Sigmoid colon (tissue), 6 donors: ENCODE measurements at regions not wholly inside any gene's neighbourhood (a gene's known extent, or its start where the extent isn't known, plus 50 kb on each side); places are given as distances from the start of the nearest gene placed in this dataset.

Experiments
- DNase-seq: peaks from one replicate; pipeline ENCODE4 v3.0.0-alpha.2; 2019
- H3K27ac ChIP-seq, 4 donors: fragments of 200-600 bp; sonication (generic); one replicate each; pipeline ENCODE4 v1.5.1; 2016 to 2019; ENCODE audit warnings: mild to moderate bottlenecking in 1 of 4
- H3K27me3 ChIP-seq, 3 donors: fragments of 200-600 bp; sonication (generic); one replicate each; pipeline ENCODE4 v1.5.1; 2019; ENCODE audit warnings: mild to moderate bottlenecking in 1 of 3
- H3K36me3 ChIP-seq, 4 donors: fragments of 200-600 bp; sonication (generic); one replicate each; pipeline ENCODE4 v1.5.1; 2016 to 2019
- H3K4me1 ChIP-seq, 4 donors: fragments of 200-600 bp; sonication (generic); one replicate each; pipeline ENCODE4 v1.5.1; 2017 to 2019
- H3K4me3 ChIP-seq, 4 donors: fragments of 200-600 bp; sonication (generic); one replicate each; pipeline ENCODE4 v1.5.1; 2017 to 2019; ENCODE audit warnings: mild to moderate bottlenecking in 2 of 4, moderate library complexity in 1 of 4
- H3K9me3 ChIP-seq, 4 donors: fragments of 200-600 bp in 3 of 4; sonication (generic) in 3 of 4; one replicate each; pipeline versions ENCODE4 v1.5.1 to v1.6.1; 2013 to 2019
- CTCF ChIP-seq, 4 experiments: fragments of 450-650 bp in 3 of 4; fragments of 200-600 bp in 1 of 4; IDR thresholded peaks; one replicate each; pipeline ENCODE4 v1.5.1; 2016 to 2019; ENCODE audit warnings: antibody characterized with exemption in 4 of 4, mild to moderate bottlenecking in 3 of 4, moderate library complexity in 2 of 4
- EP300 ChIP-seq, 4 donors: sonication (generic); formaldehyde crosslinking; IDR thresholded peaks; one replicate each; pipeline ENCODE4 v1.6.1; 2017; ENCODE audit warnings: antibody characterized with exemption in 4 of 4
- POLR2A ChIP-seq, 2 donors: fragments of 450-650 bp; IDR thresholded peaks; one replicate each; pipeline ENCODE4 v1.6.1; 2016; ENCODE audit warnings: antibody characterized with exemption in 2 of 2, mild to moderate bottlenecking in 2 of 2, moderate library complexity in 2 of 2
- POLR2AphosphoS5 ChIP-seq, 4 donors: sonication (generic); formaldehyde crosslinking; IDR thresholded peaks; one replicate each; pipeline ENCODE4 v1.6.1; 2017; ENCODE audit warnings: antibody characterized with exemption in 4 of 4
- WGBS, 2 donors: extraction: QIAGEN DNeasy Blood & Tissue Kit; methylation state at CpG; one replicate each; pipeline ENCODE4 v1.1.7; 2013; 5-methylcytosine and 5-hydroxymethylcytosine counted together
- intact Hi-C: fragments of 100-400 bp; cut with DNase I; formaldehyde crosslinking; loops from one replicate; pipeline ENCODE4 v1.15.1; 2023
- donor health status: healthy with polysubstance abuse.
- donor health status: healthy.

GRCh38 chr11:91742155-91742554 is 482.5 kb upstream of the FAT3 start:
- Histone ChIP-seq H3K4me3 (no peak overlapping the region), H3K27me3 (no peaks in the 10 kb centered on the region), H3K36me3 (no peaks in the 10 kb centered on the region), H3K4me1 (no peaks in the 10 kb centered on the region), H3K9me3 (no peaks in the 10 kb centered on the region), H3K27ac (no peak overlapping the region)
- 78 to 90% methylated on average over 3 of the region's 3 CpGs for WGBS, 2 donors
- intact Hi-C loops, result no loop called here
- TF ChIP-seq CTCF (IDR thresholded peaks at IDR 0.05) (no peak), EP300 (IDR thresholded peaks at IDR 0.05) (no peak), POLR2AphosphoS5 (IDR thresholded peaks at IDR 0.05) (no peak), POLR2A (IDR thresholded peaks at IDR 0.05) (no peak)
- no peak for DNase-seq

DNA sequence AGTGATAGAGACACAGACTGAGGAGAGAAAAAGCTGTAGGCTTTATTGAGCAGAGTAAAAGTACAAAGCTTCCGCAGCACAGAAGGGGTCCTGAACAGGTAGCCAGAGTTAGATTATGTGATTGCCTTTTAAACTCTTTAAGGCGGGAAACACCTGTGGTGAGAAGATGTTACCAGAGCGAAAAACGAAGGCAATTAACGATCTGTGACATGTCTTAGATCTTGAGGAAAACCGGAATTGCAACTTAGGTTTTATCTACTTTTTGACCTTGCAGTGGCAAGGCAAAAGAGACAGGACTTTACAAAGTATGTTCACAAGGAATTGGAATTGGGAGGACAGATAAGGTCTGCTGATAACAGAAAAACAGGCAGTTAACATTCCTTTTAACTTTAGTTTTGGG is 493.6 kb upstream of the FAT3 start:
- Histone ChIP-seq H3K4me3 (no peak overlapping the region), H3K4me1 (no peaks in the 10 kb centered on the region), H3K9me3 (peaks cover 0 to 3% (median 0%) of the 10 kb centered on the region in 4 donors), H3K27me3 (no peaks in the 10 kb centered on the region), H3K27ac (no peak overlapping the region), H3K36me3 (no peaks in the 10 kb centered on the region)
- 45 to 68% methylated on average over 6 of the region's 6 CpGs for WGBS, 2 donors
- TF ChIP-seq POLR2A (IDR thresholded peaks at IDR 0.05), result no peak
- no peak for TF ChIP-seq CTCF (IDR thresholded peaks at IDR 0.05)
- TF ChIP-seq POLR2AphosphoS5 (IDR thresholded peaks at IDR 0.05), result no peak
- TF ChIP-seq EP300 (IDR thresholded peaks at IDR 0.05), result no peak
- DNase-seq, result no peak
- intact Hi-C loops, result no loop called here

- WGBS, 2 donors, result 85 to 93% methylated on average over 4 of the region's 4 CpGs
- DNase-seq, result no peak
- TF ChIP-seq POLR2A (IDR thresholded peaks at IDR 0.05), result no peak
- TF ChIP-seq CTCF (IDR thresholded peaks at IDR 0.05), result no peak
- no peak for TF ChIP-seq POLR2AphosphoS5 (IDR thresholded peaks at IDR 0.05)
- no peak for TF ChIP-seq EP300 (IDR thresholded peaks at IDR 0.05)
- H3K4me1 ChIP-seq, result no peaks in the 10 kb centered on the region
- H3K27me3 ChIP-seq, result no peaks in the 10 kb centered on the region
- intact Hi-C loops, result no loop called here
- no peaks in the 10 kb centered on the region for H3K36me3 ChIP-seq
- H3K27ac ChIP-seq, result no peak overlapping the region
- H3K9me3 ChIP-seq, result peaks cover 0 to 3% (median 0%) of the 10 kb centered on the region in 4 donors
- H3K4me3 ChIP-seq, result no peak overlapping the region
These were observed 494.0 kb upstream of the FAT3 start for GRCh38 chr11:91730620-91731019.

DNA sequence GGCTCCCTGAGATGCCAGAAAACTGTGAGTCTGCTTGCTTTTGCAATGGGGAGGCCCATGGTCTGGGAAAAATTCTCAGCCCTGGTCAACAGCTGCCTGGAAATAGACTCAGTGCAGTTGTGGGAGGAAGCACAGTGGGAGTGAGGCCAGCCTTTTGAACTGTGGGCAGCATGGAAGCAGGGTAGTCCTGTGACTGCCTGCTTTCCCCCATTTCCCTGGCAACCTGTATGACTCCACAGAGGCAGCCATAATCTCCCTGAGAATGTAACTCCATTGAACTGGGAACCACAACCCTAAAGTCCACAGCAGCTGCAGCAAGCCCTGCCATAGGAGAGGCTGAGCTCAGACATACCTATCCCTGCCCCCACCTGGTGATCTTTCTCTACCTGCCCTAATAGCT is 494.6 kb upstream of the FAT3 start:
- Histone ChIP-seq H3K9me3 (peaks cover 0 to 2% (median 0%) of the 10 kb centered on the region in 4 donors), H3K27ac (no peak overlapping the region), H3K4me3 (no peak overlapping the region), H3K36me3 (no peaks in the 10 kb centered on the region), H3K4me1 (no peaks in the 10 kb centered on the region), H3K27me3 (no peaks in the 10 kb centered on the region)
- no peak for DNase-seq
- intact Hi-C loops, result no loop called here
- TF ChIP-seq POLR2AphosphoS5 (IDR thresholded peaks at IDR 0.05) (no peak), CTCF (IDR thresholded peaks at IDR 0.05) (no peak), EP300 (IDR thresholded peaks at IDR 0.05) (no peak), POLR2A (IDR thresholded peaks at IDR 0.05) (no peak)

GRCh38 chr11:91717169-91717568 is 507.4 kb upstream of the FAT3 start:
- WGBS, 2 donors, result 68 to 84% methylated on average over 5 of the region's 5 CpGs
- intact Hi-C loops, result no loop called here
- H3K4me1 ChIP-seq, result no peaks in the 10 kb centered on the region
- H3K9me3 ChIP-seq, result peaks cover 0 to 2% (median 0%) of the 10 kb centered on the region in 4 donors
- TF ChIP-seq POLR2AphosphoS5 (IDR thresholded peaks at IDR 0.05) (no peak), POLR2A (IDR thresholded peaks at IDR 0.05) (no peak), EP300 (IDR thresholded peaks at IDR 0.05) (no peak), CTCF (IDR thresholded peaks at IDR 0.05) (no peak)
- no peak overlapping the region for H3K4me3 ChIP-seq
- no peaks in the 10 kb centered on the region for H3K27me3 ChIP-seq
- no peaks in the 10 kb centered on the region for H3K36me3 ChIP-seq
- H3K27ac ChIP-seq, result no peak overlapping the region
- no peak for DNase-seq
